ENCODE measurements at regions not wholly inside any gene's neighbourhood (a gene's known extent, or its start where the extent isn't known, plus 50 kb on each side); places are given as distances from the start of the nearest gene placed in this dataset.
A peak's percentile ranks its signal among the peaks of the same experiment; 100 is the strongest.
"Not testable (repeated sequence)": the region's sequence is repeated elsewhere in the genome, so short reads cannot be mapped to it uniquely, and the experiment has no call there.

GRCh38 chr13:86464193-86464592 lies 665.0 kb upstream of the SLITRK6 start:
- DNase-seq (ENCODE audit: low spot score in 2 of 2) = no peak
- no peaks in the 10 kb centered on the region for H3K36me3 Mint-ChIP-seq
- peaks cover 5% of the 10 kb centered on the region for H3K9me3 Mint-ChIP-seq
- no peak overlapping the region for H3K4me3 Mint-ChIP-seq
- no peaks in the 10 kb centered on the region for H3K4me1 Mint-ChIP-seq
- no peak for ATAC-seq
- no peak overlapping the region for H3K27ac Mint-ChIP-seq

GRCh38 chr13:86474971-86475370 lies 675.8 kb upstream of the SLITRK6 start:
- no peak overlapping the region for H3K27ac Mint-ChIP-seq
- no peak overlapping the region for H3K4me3 Mint-ChIP-seq
- peaks cover 15% of the 10 kb centered on the region for H3K9me3 Mint-ChIP-seq
- no peak for DNase-seq (ENCODE audit: low spot score in 2 of 2)
- H3K4me1 Mint-ChIP-seq = no peaks in the 10 kb centered on the region
- no peak for ATAC-seq
- no peaks in the 10 kb centered on the region for H3K36me3 Mint-ChIP-seq

GRCh38 chr13:86476656-86477055 lies 677.4 kb upstream of the SLITRK6 start:
- peaks cover 16% of the 10 kb centered on the region for H3K9me3 Mint-ChIP-seq
- no peak overlapping the region for H3K27ac Mint-ChIP-seq
- H3K4me3 Mint-ChIP-seq = no peak overlapping the region
- H3K36me3 Mint-ChIP-seq = no peaks in the 10 kb centered on the region
- no peak for ATAC-seq
- H3K4me1 Mint-ChIP-seq = no peaks in the 10 kb centered on the region
- no peak for DNase-seq (ENCODE audit: low spot score in 2 of 2)

- Mint-ChIP-seq H3K36me3 (no peaks in the 10 kb centered on the region), H3K27ac (no peak overlapping the region), H3K4me1 (peaks cover 12% of the 10 kb centered on the region), H3K9me3 (peaks cover 5% of the 10 kb centered on the region), H3K4me3 (no peak overlapping the region)
- no peak for DNase-seq (ENCODE audit: low spot score in 2 of 2)
- ATAC-seq = no peak
These were observed 687.4 kb upstream of the SLITRK6 start for GRCh38 chr13:86486582-86486981.

- H3K27ac Mint-ChIP-seq = no peak overlapping the region
- H3K36me3 Mint-ChIP-seq = no peaks in the 10 kb centered on the region
- H3K4me1 Mint-ChIP-seq = peaks cover 6% of the 10 kb centered on the region
- no peak for ATAC-seq
- DNase-seq (ENCODE audit: low spot score in 2 of 2) = no peak
- no peak overlapping the region for H3K4me3 Mint-ChIP-seq
- peaks cover 2% of the 10 kb centered on the region for H3K9me3 Mint-ChIP-seq
These were observed 691.9 kb upstream of the SLITRK6 start for GRCh38 chr13:86491121-86491520.

- not testable (repeated sequence) for H3K36me3 Mint-ChIP-seq; H3K4me1 Mint-ChIP-seq; H3K27ac Mint-ChIP-seq; DNase-seq (ENCODE audit: low spot score in 2 of 2); H3K9me3 Mint-ChIP-seq; ATAC-seq; H3K4me3 Mint-ChIP-seq
These were observed 702.7 kb upstream of the SLITRK6 start for GRCh38 chr13:86501931-86502330.

GRCh38 chr13:86510792-86511191 lies 711.6 kb upstream of the SLITRK6 start:
- peaks cover 14% of the 10 kb centered on the region for H3K9me3 Mint-ChIP-seq
- H3K27ac Mint-ChIP-seq = no peak overlapping the region
- DNase-seq (ENCODE audit: low spot score in 2 of 2) = no peak
- no peak for ATAC-seq
- H3K4me1 Mint-ChIP-seq = no peaks in the 10 kb centered on the region
- no peak overlapping the region for H3K4me3 Mint-ChIP-seq
- H3K36me3 Mint-ChIP-seq = no peaks in the 10 kb centered on the region

GRCh38 chr13:86541461-86541860 lies 742.2 kb upstream of the SLITRK6 start:
- no peak for DNase-seq (ENCODE audit: low spot score in 2 of 2)
- no peak for ATAC-seq

GRCh38 chr13:86554066-86554465 lies 754.8 kb upstream of the SLITRK6 start:
- Mint-ChIP-seq H3K4me3 (no peak overlapping the region), H3K9me3 (peaks cover 11% of the 10 kb centered on the region), H3K36me3 (no peaks in the 10 kb centered on the region), H3K27ac (no peak overlapping the region), H3K4me1 (no peaks in the 10 kb centered on the region)
- no peak for DNase-seq (ENCODE audit: low spot score in 2 of 2)
- ATAC-seq = no peak

More at GRCh38 chr13:86541461-86541860, 742.2 kb upstream of the SLITRK6 start:
- Mint-ChIP-seq H3K27ac (no peak overlapping the region), H3K36me3 (no peaks in the 10 kb centered on the region), H3K9me3 (peaks cover 3% of the 10 kb centered on the region), H3K4me1 (no peaks in the 10 kb centered on the region), H3K4me3 (no peak overlapping the region)

- Mint-ChIP-seq H3K36me3 (no peaks in the 10 kb centered on the region), H3K27ac (no peak overlapping the region), H3K4me3 (no peak overlapping the region), H3K9me3 (peaks cover 3% of the 10 kb centered on the region), H3K4me1 (no peaks in the 10 kb centered on the region)
- ATAC-seq (no peak), DNase-seq (ENCODE audit: low spot score in 2 of 2) (no peak)
These were observed 760.7 kb upstream of the SLITRK6 start for GRCh38 chr13:86559901-86560300.

- no peak for ATAC-seq
- Mint-ChIP-seq H3K27ac (no peak overlapping the region), H3K4me1 (no peaks in the 10 kb centered on the region), H3K4me3 (no peak overlapping the region), H3K36me3 (no peaks in the 10 kb centered on the region), H3K9me3 (peaks cover 8% of the 10 kb centered on the region)
- DNase-seq (ENCODE audit: low spot score in 2 of 2) = no peak
These were observed 763.6 kb upstream of the SLITRK6 start for GRCh38 chr13:86562866-86563265.

GRCh38 chr13:86563308-86563707 lies 764.1 kb upstream of the SLITRK6 start:
- ATAC-seq = no peak
- Mint-ChIP-seq H3K4me3 (no peak overlapping the region), H3K27ac (no peak overlapping the region), H3K4me1 (no peaks in the 10 kb centered on the region), H3K36me3 (no peaks in the 10 kb centered on the region), H3K9me3 (peaks cover 8% of the 10 kb centered on the region)
- DNase-seq (ENCODE audit: low spot score in 2 of 2) = no peak

- Mint-ChIP-seq H3K36me3 (no peaks in the 10 kb centered on the region), H3K27ac (no peak overlapping the region)
These were observed 767.9 kb upstream of the SLITRK6 start for GRCh38 chr13:86567119-86567518.

GRCh38 chr13:86569119-86569518 lies 769.9 kb upstream of the SLITRK6 start:
- no peak overlapping the region for H3K4me3 Mint-ChIP-seq
- peaks cover 17% of the 10 kb centered on the region for H3K9me3 Mint-ChIP-seq
- DNase-seq (ENCODE audit: low spot score in 2 of 2) = no peak
- no peaks in the 10 kb centered on the region for H3K36me3 Mint-ChIP-seq
- no peaks in the 10 kb centered on the region for H3K4me1 Mint-ChIP-seq
- no peak for ATAC-seq
- H3K27ac Mint-ChIP-seq = no peak overlapping the region

More at GRCh38 chr13:86567119-86567518, 767.9 kb upstream of the SLITRK6 start:
- no peak for DNase-seq (ENCODE audit: low spot score in 2 of 2)
- Mint-ChIP-seq H3K9me3 (peaks cover 13% of the 10 kb centered on the region), H3K4me1 (no peaks in the 10 kb centered on the region), H3K4me3 (no peak overlapping the region)
- no peak for ATAC-seq

- H3K27ac Mint-ChIP-seq = no peak overlapping the region
- no peaks in the 10 kb centered on the region for H3K36me3 Mint-ChIP-seq
- peaks cover 19% of the 10 kb centered on the region for H3K9me3 Mint-ChIP-seq
- no peak overlapping the region for H3K4me3 Mint-ChIP-seq
- DNase-seq (ENCODE audit: low spot score in 2 of 2) (no peak), ATAC-seq (no peak)
- H3K4me1 Mint-ChIP-seq = no peaks in the 10 kb centered on the region
These were observed 770.8 kb upstream of the SLITRK6 start for GRCh38 chr13:86569974-86570373.

- no peak for DNase-seq (ENCODE audit: low spot score in 2 of 2)
- ATAC-seq = peak; percentile 58
- H3K9me3 Mint-ChIP-seq = peaks cover 19% of the 10 kb centered on the region
- no peaks in the 10 kb centered on the region for H3K36me3 Mint-ChIP-seq
- H3K4me3 Mint-ChIP-seq = no peak overlapping the region
- H3K4me1 Mint-ChIP-seq = no peaks in the 10 kb centered on the region
- H3K27ac Mint-ChIP-seq = no peak overlapping the region
These were observed 772.9 kb upstream of the SLITRK6 start for GRCh38 chr13:86572115-86572514.

- Mint-ChIP-seq H3K4me3 (no peak overlapping the region), H3K9me3 (peaks cover 4% of the 10 kb centered on the region), H3K4me1 (no peaks in the 10 kb centered on the region), H3K27ac (no peak overlapping the region), H3K36me3 (no peaks in the 10 kb centered on the region)
- ATAC-seq (no peak), DNase-seq (ENCODE audit: low spot score in 2 of 2) (no peak)
These were observed 780.4 kb upstream of the SLITRK6 start for GRCh38 chr13:86579662-86580061.
